ENCODE measurements at regions not wholly inside any gene's neighbourhood (a gene's known extent, or its start where the extent isn't known, plus 50 kb on each side); places are given as distances from the start of the nearest gene placed in this dataset.
"Not testable (repeated sequence)": the region's sequence is repeated elsewhere in the genome, so short reads cannot be mapped to it uniquely, and the experiment has no call there.

- DNase-seq (ENCODE audit: low read depth): no peak
These were observed 152.5 kb upstream of the GHITM start for GRCh38 chr10:83986800-83987199.

- DNase-seq (ENCODE audit: low read depth): no peak
These were observed 152.1 kb upstream of the GHITM start for GRCh38 chr10:83987216-83987615.

- no peak for DNase-seq (ENCODE audit: low read depth)
These were observed 150.9 kb upstream of the GHITM start for GRCh38 chr10:83988435-83988834.

- DNase-seq (ENCODE audit: low read depth): no peak
These were observed 149.2 kb upstream of the GHITM start for GRCh38 chr10:83990126-83990525.

- DNase-seq (ENCODE audit: low read depth): no peak
These were observed 147.1 kb upstream of the GHITM start for GRCh38 chr10:83991986-83992753.

GRCh38 chr10:83994325-83994724, 145.0 kb upstream of the GHITM start:
- DNase-seq (ENCODE audit: low read depth): no peak

GRCh38 chr10:83995738-83996331, 143.5 kb upstream of the GHITM start:
- no peak for DNase-seq (ENCODE audit: low read depth)

- no peak for DNase-seq (ENCODE audit: low read depth)
These were observed 135.1 kb upstream of the GHITM start for GRCh38 chr10:84004221-84004620.

GRCh38 chr10:84005403-84005802, 133.9 kb upstream of the GHITM start:
- DNase-seq (ENCODE audit: low read depth): no peak

GRCh38 chr10:84007482-84007881, 131.8 kb upstream of the GHITM start:
- DNase-seq (ENCODE audit: low read depth): no peak

- no peak for DNase-seq (ENCODE audit: low read depth)
These were observed 130.4 kb upstream of the GHITM start for GRCh38 chr10:84008878-84009277.

- no peak for DNase-seq (ENCODE audit: low read depth)
These were observed 126.9 kb upstream of the GHITM start for GRCh38 chr10:84012431-84012830.

GRCh38 chr10:84012831-84013458, 126.4 kb upstream of the GHITM start:
- no peak for DNase-seq (ENCODE audit: low read depth)

GRCh38 chr10:84015877-84016595, 123.3 kb upstream of the GHITM start:
- DNase-seq (ENCODE audit: low read depth): no peak

- DNase-seq (ENCODE audit: low read depth): no peak
These were observed 120.5 kb upstream of the GHITM start for GRCh38 chr10:84018826-84019225.

GRCh38 chr10:84019854-84020458, 119.4 kb upstream of the GHITM start:
- not testable (repeated sequence) for DNase-seq (ENCODE audit: low read depth)

- DNase-seq (ENCODE audit: low read depth): no peak
These were observed 112.5 kb upstream of the GHITM start for GRCh38 chr10:84026821-84027257.

GRCh38 chr10:84029840-84030239, 109.5 kb upstream of the GHITM start:
- no peak for DNase-seq (ENCODE audit: low read depth)

GRCh38 chr10:84038035-84038434, 101.3 kb upstream of the GHITM start:
- DNase-seq (ENCODE audit: low read depth): no peak

- no peak for DNase-seq (ENCODE audit: low read depth)
These were observed 99.4 kb upstream of the GHITM start for GRCh38 chr10:84039957-84040356.

GRCh38 chr10:84047258-84048010, 91.9 kb upstream of the GHITM start:
- DNase-seq (ENCODE audit: low read depth): no peak

- DNase-seq (ENCODE audit: low read depth): no peak
These were observed 89.7 kb upstream of the GHITM start for GRCh38 chr10:84049645-84050011.
